ENCODE measurements at regions not wholly inside any gene's neighbourhood (a gene's known extent, or its start where the extent isn't known, plus 50 kb on each side); places are given as distances from the start of the nearest gene placed in this dataset.

- ATAC-seq (no peak), DNase-seq (no peak)
- H3K4me1 ChIP-seq = no peaks in the 10 kb centered on the region
- intact Hi-C loops (cut with DNase I) = no loop called here
- H3K36me3 ChIP-seq (ENCODE audit: insufficient read depth in 1 of 2, low read depth in 1 of 2) = no peaks in the 10 kb centered on the region
- H3K9me3 ChIP-seq = no peaks in the 10 kb centered on the region
- no peak overlapping the region for H3K27ac ChIP-seq
- no peak overlapping the region for H3K4me3 ChIP-seq
- H3K27me3 ChIP-seq (ENCODE audit: insufficient read depth in 3 of 3, low read length in 2 of 3) = no peaks in the 10 kb centered on the region
- no peak for TF ChIP-seq CTCF (IDR thresholded peaks at IDR 0.05)
Observed at GRCh38 chr9:1155602-1156001, 105.4 kb downstream of the DMRT2 start.

GRCh38 chr9:1156794-1157550, 106.8 kb downstream of the DMRT2 start:
- peak in 1 of 4 donors; percentile 50 for ATAC-seq
- no peaks in the 10 kb centered on the region for H3K36me3 ChIP-seq (ENCODE audit: insufficient read depth in 1 of 2, low read depth in 1 of 2)
- H3K4me3 ChIP-seq = no peak overlapping the region
- no peak for DNase-seq
- no peaks in the 10 kb centered on the region for H3K27me3 ChIP-seq (ENCODE audit: insufficient read depth in 3 of 3, low read length in 2 of 3)
- no peak overlapping the region for H3K27ac ChIP-seq
- no peaks in the 10 kb centered on the region for H3K9me3 ChIP-seq
- H3K4me1 ChIP-seq = no peaks in the 10 kb centered on the region
- 41 to 66% (median 62%) methylated on average over 4 of the region's 4 CpGs for WGBS, 3 donors
- intact Hi-C loops (cut with DNase I) = no loop called here
- TF ChIP-seq CTCF (IDR thresholded peaks at IDR 0.05) = no peak

GRCh38 chr9:1157836-1158235, 107.7 kb downstream of the DMRT2 start:
- Histone ChIP-seq H3K4me1 (no peaks in the 10 kb centered on the region), H3K4me3 (no peak overlapping the region), H3K27me3 (ENCODE audit: insufficient read depth in 3 of 3, low read length in 2 of 3) (no peaks in the 10 kb centered on the region), H3K27ac (no peak overlapping the region), H3K36me3 (ENCODE audit: insufficient read depth in 1 of 2, low read depth in 1 of 2) (no peaks in the 10 kb centered on the region), H3K9me3 (no peaks in the 10 kb centered on the region)
- TF ChIP-seq CTCF (IDR thresholded peaks at IDR 0.05) = no peak
- 75 to 81% (median 80%) methylated on average over 1 of the region's 1 CpG for WGBS, 3 donors
- no peak for DNase-seq
- ATAC-seq = no peak
- intact Hi-C loops (cut with DNase I) = no loop called here

GRCh38 chr9:1170918-1171317, 120.8 kb downstream of the DMRT2 start:
- H3K36me3 ChIP-seq (ENCODE audit: insufficient read depth in 1 of 2, low read depth in 1 of 2) = no peaks in the 10 kb centered on the region
- DNase-seq (no peak), ATAC-seq (no peak)
- H3K27ac ChIP-seq = no peak overlapping the region
- H3K9me3 ChIP-seq = no peaks in the 10 kb centered on the region
- 74 to 78% (median 75%) methylated on average over 3 of the region's 3 CpGs for WGBS, 3 donors
- no peak for TF ChIP-seq CTCF (IDR thresholded peaks at IDR 0.05)
- no peaks in the 10 kb centered on the region for H3K27me3 ChIP-seq (ENCODE audit: insufficient read depth in 3 of 3, low read length in 2 of 3)
- H3K4me1 ChIP-seq = no peaks in the 10 kb centered on the region
- intact Hi-C loops (cut with DNase I) = no loop called here
- no peak overlapping the region for H3K4me3 ChIP-seq

GRCh38 chr9:1171546-1171945, 121.4 kb downstream of the DMRT2 start:
- Histone ChIP-seq H3K4me3 (no peak overlapping the region), H3K27ac (no peak overlapping the region), H3K27me3 (ENCODE audit: insufficient read depth in 3 of 3, low read length in 2 of 3) (no peaks in the 10 kb centered on the region), H3K4me1 (no peaks in the 10 kb centered on the region), H3K36me3 (ENCODE audit: insufficient read depth in 1 of 2, low read depth in 1 of 2) (no peaks in the 10 kb centered on the region), H3K9me3 (no peaks in the 10 kb centered on the region)
- DNase-seq (no peak), ATAC-seq (no peak)
- intact Hi-C loops (cut with DNase I) = no loop called here
- 66 to 72% (median 67%) methylated on average over 5 of the region's 5 CpGs for WGBS, 3 donors
- no peak for TF ChIP-seq CTCF (IDR thresholded peaks at IDR 0.05)
